DOHH2 (cell line): ENCODE measurements at regions not wholly inside any gene's neighbourhood (a gene's known extent, or its start where the extent isn't known, plus 50 kb on each side); places are given as distances from the start of the nearest gene placed in this dataset.

Experiments used
- H3F3A ChIP-seq: fragments of 200-600 bp; sonication (generic), shearing (Covaris generic); 2 replicates; pipeline ENCODE4 v1.6.0; 2016; ENCODE audit warnings: antibody characterized with exemption, mild to moderate bottlenecking; ENCODE audit not compliant: control insufficient read depth, insufficient read depth
- H3K27ac ChIP-seq: fragments of 200-600 bp; sonication (generic); 2 replicates; pipeline ENCODE4 v1.5.1; 2014; ENCODE audit warnings: low read depth, mild to moderate bottlenecking, low read length, moderate library complexity
- H3K27me3 ChIP-seq: fragments of 200-600 bp; sonication (generic); 2 replicates; pipeline ENCODE4 v1.6.1; 2014; ENCODE audit warnings: mild to moderate bottlenecking, low read length, mixed read lengths; ENCODE audit not compliant: control insufficient read depth
- H3K36me3 ChIP-seq: fragments of 200-600 bp; sonication (generic); 2 replicates; pipeline ENCODE4 v1.6.1; 2014; ENCODE audit warnings: mild to moderate bottlenecking, low read length, moderate library complexity, mixed read lengths; ENCODE audit not compliant: control insufficient read depth
- H3K4me1 ChIP-seq: fragments of 200-600 bp; sonication (generic); 2 replicates; pipeline ENCODE4 v1.6.1; 2014; ENCODE audit warnings: mild to moderate bottlenecking, low read length, mixed read lengths; ENCODE audit not compliant: control insufficient read depth
- H3K4me2 ChIP-seq: fragments of 200-600 bp; sonication (generic); 2 replicates; pipeline ENCODE4 v1.6.0; 2014; ENCODE audit warnings: mild to moderate bottlenecking, low read length, moderate library complexity
- H3K4me3 ChIP-seq: fragments of 200-600 bp; sonication (generic); 2 replicates; pipeline ENCODE4 v1.5.1; 2014; ENCODE audit warnings: mild to moderate bottlenecking, low read length, mixed read lengths
- H3K79me2 ChIP-seq: fragments of 200-600 bp; sonication (generic); 2 replicates; pipeline ENCODE4 v1.6.1; 2014; ENCODE audit warnings: mild to moderate bottlenecking, low read length, mixed read lengths; ENCODE audit not compliant: control insufficient read depth
- H3K9me2 ChIP-seq: fragments of 200-600 bp; sonication (generic); replicated peaks from 2 replicates; pipeline ENCODE4 v1.6.1; 2014; ENCODE audit warnings: mild to moderate bottlenecking, low read length, mixed read lengths; ENCODE audit not compliant: control insufficient read depth
- H3K9me3 ChIP-seq: fragments of 200-600 bp; sonication (generic); 2 replicates; pipeline ENCODE4 v1.6.1; 2014; ENCODE audit warnings: antibody characterized with exemption, low read length, mixed read lengths; ENCODE audit not compliant: control insufficient read depth, insufficient read depth
- H4K20me1 ChIP-seq: fragments of 200-600 bp; sonication (generic); 2 replicates; pipeline ENCODE4 v1.6.0; 2014; ENCODE audit warnings: low read depth, mild to moderate bottlenecking, antibody characterized with exemption, low read length, moderate library complexity; ENCODE audit not compliant: control insufficient read depth, insufficient read depth
- EZH2phosphoT487 ChIP-seq: fragments of 200-600 bp; sonication (generic); IDR thresholded peaks from 2 replicates; pipeline ENCODE4 v1.6.1; 2017; ENCODE audit warnings: borderline replicate concordance, mild to moderate bottlenecking, antibody characterized with exemption, low read length, moderate library complexity, mixed read lengths
- TF ChIP-seq, protein P1 (sequence below): fragments of 200-600 bp; sonication (generic); IDR thresholded peaks from one replicate; pipeline ENCODE4 v1.5.1; 2014; ENCODE audit warnings: antibody characterized with exemption, mild to moderate bottlenecking, low read depth, low read length; ENCODE audit not compliant: poor library complexity, severe bottlenecking

DNA sequence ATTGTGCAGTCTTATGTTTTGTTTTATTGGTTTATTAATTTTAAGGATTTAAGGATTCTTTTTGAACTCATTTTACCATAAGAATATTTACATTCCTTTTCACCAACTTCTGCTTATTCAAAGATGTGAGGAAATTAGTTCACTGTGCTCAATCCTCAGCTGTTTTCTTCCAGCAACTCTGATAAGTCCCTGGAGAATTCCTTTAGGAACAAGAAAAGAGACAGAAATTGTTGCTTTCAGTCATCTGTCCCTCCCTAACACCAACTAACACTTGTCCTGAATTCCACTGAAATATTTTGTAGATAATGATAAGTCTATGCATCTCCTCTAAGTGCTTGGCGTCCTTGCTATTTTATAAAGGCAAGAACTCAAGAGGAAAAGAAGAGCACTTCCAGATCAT, 334.8 kb upstream of the MARCKS start:
- no peaks in the 10 kb centered on the region for H4K20me1 ChIP-seq
- H3K9me3 ChIP-seq: no peaks in the 10 kb centered on the region
- no peaks in the 10 kb centered on the region for H3K27me3 ChIP-seq
- H3K9me2 ChIP-seq: no peaks in the 10 kb centered on the region; the same call in 1 of the 2 replicates
- H3F3A ChIP-seq: no peaks in the 10 kb centered on the region
- no peak overlapping the region for H3K4me3 ChIP-seq
- TF ChIP-seq, protein P1, sequence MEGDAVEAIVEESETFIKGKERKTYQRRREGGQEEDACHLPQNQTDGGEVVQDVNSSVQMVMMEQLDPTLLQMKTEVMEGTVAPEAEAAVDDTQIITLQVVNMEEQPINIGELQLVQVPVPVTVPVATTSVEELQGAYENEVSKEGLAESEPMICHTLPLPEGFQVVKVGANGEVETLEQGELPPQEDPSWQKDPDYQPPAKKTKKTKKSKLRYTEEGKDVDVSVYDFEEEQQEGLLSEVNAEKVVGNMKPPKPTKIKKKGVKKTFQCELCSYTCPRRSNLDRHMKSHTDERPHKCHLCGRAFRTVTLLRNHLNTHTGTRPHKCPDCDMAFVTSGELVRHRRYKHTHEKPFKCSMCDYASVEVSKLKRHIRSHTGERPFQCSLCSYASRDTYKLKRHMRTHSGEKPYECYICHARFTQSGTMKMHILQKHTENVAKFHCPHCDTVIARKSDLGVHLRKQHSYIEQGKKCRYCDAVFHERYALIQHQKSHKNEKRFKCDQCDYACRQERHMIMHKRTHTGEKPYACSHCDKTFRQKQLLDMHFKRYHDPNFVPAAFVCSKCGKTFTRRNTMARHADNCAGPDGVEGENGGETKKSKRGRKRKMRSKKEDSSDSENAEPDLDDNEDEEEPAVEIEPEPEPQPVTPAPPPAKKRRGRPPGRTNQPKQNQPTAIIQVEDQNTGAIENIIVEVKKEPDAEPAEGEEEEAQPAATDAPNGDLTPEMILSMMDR: no peak
- TF ChIP-seq EZH2phosphoT487: no peak
- no peaks in the 10 kb centered on the region for H3K79me2 ChIP-seq
- H3K27ac ChIP-seq: no peak overlapping the region
- H3K4me2 ChIP-seq: no peak overlapping the region
- no peaks in the 10 kb centered on the region for H3K36me3 ChIP-seq
- no peaks in the 10 kb centered on the region for H3K4me1 ChIP-seq

DNA sequence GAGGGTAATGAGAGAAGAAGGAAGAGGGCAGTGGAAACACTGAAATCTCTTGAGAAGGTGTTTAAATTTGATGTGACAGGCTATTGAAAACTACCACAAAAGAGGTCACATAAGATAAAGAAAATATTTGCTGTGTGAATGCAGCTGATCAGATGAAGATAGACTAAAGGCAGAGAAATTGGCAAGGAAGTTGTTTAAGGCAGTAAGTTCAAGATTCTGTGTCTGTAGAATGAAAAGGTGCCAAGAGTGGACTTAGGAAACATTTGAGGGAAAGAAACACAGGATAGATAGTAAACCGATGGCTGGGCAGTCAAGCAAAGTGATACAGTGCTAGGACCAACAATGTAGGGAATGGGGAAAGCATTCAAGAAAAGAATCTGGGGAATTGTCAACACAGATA, 332.3 kb upstream of the MARCKS start:
- Histone ChIP-seq H3K36me3 (no peaks in the 10 kb centered on the region), H3K4me3 (no peak overlapping the region), H3K4me2 (no peak overlapping the region), H3F3A (no peaks in the 10 kb centered on the region), H3K4me1 (no peaks in the 10 kb centered on the region), H3K9me3 (no peaks in the 10 kb centered on the region), H3K27ac (no peak overlapping the region), H4K20me1 (no peaks in the 10 kb centered on the region), H3K27me3 (0 out of 2 replicates have a peak, but pooled peaks cover 3% of the 10 kb centered on the region), H3K79me2 (no peaks in the 10 kb centered on the region), H3K9me2 (no peaks in the 10 kb centered on the region; the same call in 1 of the 2 replicates)
- TF ChIP-seq, protein P1: no peak
- TF ChIP-seq EZH2phosphoT487: no peak

DNA sequence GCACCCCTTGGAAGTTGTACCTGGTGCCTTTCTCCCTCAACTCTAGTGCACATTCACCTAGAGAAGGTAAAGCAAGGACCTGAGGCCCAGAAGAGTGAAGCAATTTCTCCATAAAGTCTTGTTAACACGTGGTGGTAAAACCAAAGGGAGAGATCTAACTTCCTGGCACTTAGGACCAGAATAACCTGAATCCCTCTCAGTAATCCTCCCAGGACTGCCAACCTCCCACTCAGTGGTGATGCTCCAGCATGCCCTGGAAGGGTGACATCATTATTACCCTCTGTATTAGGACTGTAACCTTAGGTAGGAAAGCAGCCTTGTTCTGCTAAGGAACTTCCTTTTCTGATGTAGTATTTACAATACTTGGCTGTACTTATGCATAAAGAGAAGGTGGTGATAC, 330.6 kb upstream of the MARCKS start:
- Histone ChIP-seq H3K79me2 (no peaks in the 10 kb centered on the region), H3K36me3 (no peaks in the 10 kb centered on the region), H3F3A (no peaks in the 10 kb centered on the region), H3K4me3 (no peak overlapping the region), H3K9me3 (no peaks in the 10 kb centered on the region), H3K27me3 (0 out of 2 replicates have a peak, but pooled peaks cover 3% of the 10 kb centered on the region), H3K4me2 (no peak overlapping the region), H3K27ac (no peak overlapping the region), H3K9me2 (no peaks in the 10 kb centered on the region; the same call in 1 of the 2 replicates), H4K20me1 (no peaks in the 10 kb centered on the region), H3K4me1 (no peaks in the 10 kb centered on the region)
- TF ChIP-seq EZH2phosphoT487: no peak
- TF ChIP-seq, protein P1: no peak
